H9 (cell line): ENCODE measurements at regions not wholly inside any gene's neighbourhood (a gene's known extent, or its start where the extent isn't known, plus 50 kb on each side); places are given as distances from the start of the nearest gene placed in this dataset.

Experiments used
- DNase-seq: peaks from one replicate; pipeline ENCODE4 v3.0.0-alpha.2; 2017
- H2AFZ ChIP-seq: one replicate; pipeline ENCODE4 v1.6.1; 2013; ENCODE audit warnings: mild to moderate bottlenecking, low read length, control low read depth, moderate library complexity
- H2AK5ac ChIP-seq: 2 replicates; pipeline ENCODE4 v1.6.1; 2013; ENCODE audit warnings: low read length, control low read depth, mixed read lengths; ENCODE audit not compliant: insufficient read length
- H2BK120ac ChIP-seq: one replicate; pipeline ENCODE4 v1.6.1; 2013; ENCODE audit warnings: low read depth, mild to moderate bottlenecking, low read length, control low read depth, inconsistent platforms; ENCODE audit not compliant: poor library complexity, severe bottlenecking
- H2BK12ac ChIP-seq: 2 replicates; pipeline ENCODE4 v1.6.1; 2013; ENCODE audit warnings: low read length, control low read depth, mixed read lengths, low read depth; ENCODE audit not compliant: insufficient read length
- H2BK15ac ChIP-seq: 2 replicates; pipeline ENCODE4 v1.6.1; 2013; ENCODE audit warnings: low read depth, low read length, control low read depth
- H2BK20ac ChIP-seq: one replicate; pipeline ENCODE4 v1.6.1; 2013; ENCODE audit warnings: low read depth, mild to moderate bottlenecking, low read length, control low read depth, inconsistent platforms; ENCODE audit not compliant: poor library complexity, severe bottlenecking
- H2BK5ac ChIP-seq: 2 replicates; pipeline ENCODE4 v1.6.1; 2013; ENCODE audit warnings: low read length, control low read depth, mixed read lengths; ENCODE audit not compliant: insufficient read length
- H3K14ac ChIP-seq: 2 replicates; pipeline ENCODE4 v1.6.1; 2013; ENCODE audit warnings: low read length, control low read depth; ENCODE audit not compliant: insufficient read depth
- H3K18ac ChIP-seq: 2 replicates; pipeline ENCODE4 v1.6.1; 2013; ENCODE audit warnings: low read depth, mild to moderate bottlenecking, mixed read lengths, low read length, control low read depth; ENCODE audit not compliant: insufficient read length
- H3K23ac ChIP-seq: 2 replicates; pipeline ENCODE4 v1.6.1; 2013; ENCODE audit warnings: low read length, control low read depth, mixed read lengths, low read depth; ENCODE audit not compliant: insufficient read length
- H3K23me2 ChIP-seq: 2 replicates; pipeline ENCODE4 v1.6.1; 2013; ENCODE audit warnings: low read depth, mild to moderate bottlenecking, mixed read lengths, low read length, control low read depth; ENCODE audit not compliant: insufficient read length, poor library complexity, severe bottlenecking
- H3K27ac ChIP-seq: 2 replicates; pipeline ENCODE4 v1.5.1; 2013; ENCODE audit warnings: low read length, control low read depth, mixed read lengths, low read depth; ENCODE audit not compliant: insufficient read length
- H3K27me3 ChIP-seq: 2 replicates; pipeline ENCODE4 v1.6.1; 2013; ENCODE audit warnings: low read length, control low read depth, inconsistent platforms; ENCODE audit not compliant: insufficient read depth
- H3K4ac ChIP-seq: 2 replicates; pipeline ENCODE4 v1.6.1; 2013; ENCODE audit warnings: low read depth, mild to moderate bottlenecking, control low read depth, inconsistent platforms, low read length, moderate library complexity
- H3K4me1 ChIP-seq: 2 replicates; pipeline ENCODE4 v1.6.1; 2013; ENCODE audit warnings: low read length, control low read depth, inconsistent platforms; ENCODE audit not compliant: insufficient read depth
- H3K4me2 ChIP-seq: 2 replicates; pipeline ENCODE4 v1.6.1; 2013; ENCODE audit warnings: low read length, control low read depth, mixed read lengths; ENCODE audit not compliant: insufficient read length, insufficient read depth
- H3K56ac ChIP-seq: 2 replicates; pipeline ENCODE4 v1.6.1; 2013; ENCODE audit warnings: low read depth, mild to moderate bottlenecking, mixed read lengths, low read length, control low read depth; ENCODE audit not compliant: insufficient read length
- H3K79me1 ChIP-seq: 2 replicates; pipeline ENCODE4 v1.6.1; 2013; ENCODE audit warnings: low read depth, mild to moderate bottlenecking, moderate library complexity, low read length, control low read depth, inconsistent platforms; ENCODE audit not compliant: insufficient read depth, poor library complexity, severe bottlenecking
- H3K79me2 ChIP-seq: 2 replicates; pipeline ENCODE4 v1.6.1; 2013; ENCODE audit warnings: low read length, control low read depth, inconsistent platforms; ENCODE audit not compliant: insufficient read depth
- H3K9ac ChIP-seq: 2 replicates; pipeline ENCODE4 v1.6.1; 2013; ENCODE audit warnings: low read length, control low read depth, mixed read lengths; ENCODE audit not compliant: insufficient read length; ENCODE audit errors: extremely low read depth
- H3K9me3 ChIP-seq: one replicate; pipeline ENCODE4 v1.6.1; 2013; ENCODE audit warnings: low read depth, low read length, inconsistent platforms; ENCODE audit not compliant: control insufficient read depth
- H3T11ph ChIP-seq: one replicate; pipeline ENCODE4 v1.6.1; 2013; ENCODE audit warnings: mild to moderate bottlenecking, low read length, control low read depth, inconsistent platforms
- H4K20me1 ChIP-seq: one replicate; pipeline ENCODE4 v1.6.1; 2013; ENCODE audit not compliant: control insufficient read depth, insufficient read length, insufficient read depth
- H4K5ac ChIP-seq: 2 replicates; pipeline ENCODE4 v1.6.1; 2013; ENCODE audit warnings: low read depth, mild to moderate bottlenecking, mixed read lengths, low read length, control low read depth; ENCODE audit not compliant: insufficient read length
- H4K8ac ChIP-seq: replicated peaks from 2 replicates; pipeline ENCODE4 v1.6.1; 2013; ENCODE audit warnings: low read length, control low read depth, mixed read lengths, low read depth; ENCODE audit not compliant: insufficient read length
- H4K91ac ChIP-seq: 2 replicates; pipeline ENCODE4 v1.6.1; 2013; ENCODE audit warnings: low read depth, mild to moderate bottlenecking, moderate library complexity, mixed read lengths, low read length, control low read depth; ENCODE audit not compliant: insufficient read length
- H3K27ac Mint-ChIP-seq, 3 experiments: 2 replicates in 2 of 3; 3 replicates in 1 of 3; pipeline ENCODE4 v1.8.0; 2020 to 2021; ENCODE audit warnings: mixed read lengths in 3 of 3, mild to moderate bottlenecking in 1 of 3, moderate library complexity in 1 of 3
- H3K27me3 Mint-ChIP-seq: 2 replicates; pipeline ENCODE4 v1.8.0; 2021; ENCODE audit warnings: low read depth, mild to moderate bottlenecking, moderate library complexity, mixed read lengths
- H3K36me3 Mint-ChIP-seq, 3 experiments: 2 replicates in 2 of 3; 3 replicates in 1 of 3; pipeline ENCODE4 v1.8.0; 2020 to 2021; ENCODE audit warnings: low read depth in 3 of 3, mixed read lengths in 3 of 3; ENCODE audit not compliant: insufficient read depth in 1 of 3
- H3K4me1 Mint-ChIP-seq, 2 experiments: 2 replicates each; pipeline ENCODE4 v1.8.0; 2020; ENCODE audit warnings: mixed read lengths in 2 of 2
- H3K4me3 Mint-ChIP-seq, 2 experiments: 2 replicates in 1 of 2; 3 replicates in 1 of 2; pipeline ENCODE4 v1.8.0; 2020 to 2021; ENCODE audit warnings: mild to moderate bottlenecking in 2 of 2, mixed read lengths in 2 of 2, moderate library complexity in 1 of 2
- H3K9me3 Mint-ChIP-seq, 2 experiments: 2 replicates in 1 of 2; 3 replicates in 1 of 2; pipeline ENCODE4 v1.8.0; 2020; ENCODE audit warnings: mild to moderate bottlenecking in 2 of 2, mixed read lengths in 2 of 2, moderate library complexity in 1 of 2
- WGBS: extraction: QIAGEN DNeasy Blood & Tissue Kit; methylation state at CpG from one replicate; pipeline ENCODE4 v1.1.7; 2013; ENCODE audit warnings: missing lambda C conversion rate, low lambda C conversion rate, mixed read lengths; ENCODE audit not compliant: insufficient read length; ENCODE audit errors: extremely low coverage; 5-methylcytosine and 5-hydroxymethylcytosine counted together
- TF ChIP-seq, protein P1 (sequence below): fragments of 200-600 bp; sonication (generic); conservative IDR thresholded peaks from 3 replicates; pipeline ENCODE4 v1.8.0; 2021; ENCODE audit warnings: antibody characterized with exemption, mild to moderate bottlenecking

DNA sequence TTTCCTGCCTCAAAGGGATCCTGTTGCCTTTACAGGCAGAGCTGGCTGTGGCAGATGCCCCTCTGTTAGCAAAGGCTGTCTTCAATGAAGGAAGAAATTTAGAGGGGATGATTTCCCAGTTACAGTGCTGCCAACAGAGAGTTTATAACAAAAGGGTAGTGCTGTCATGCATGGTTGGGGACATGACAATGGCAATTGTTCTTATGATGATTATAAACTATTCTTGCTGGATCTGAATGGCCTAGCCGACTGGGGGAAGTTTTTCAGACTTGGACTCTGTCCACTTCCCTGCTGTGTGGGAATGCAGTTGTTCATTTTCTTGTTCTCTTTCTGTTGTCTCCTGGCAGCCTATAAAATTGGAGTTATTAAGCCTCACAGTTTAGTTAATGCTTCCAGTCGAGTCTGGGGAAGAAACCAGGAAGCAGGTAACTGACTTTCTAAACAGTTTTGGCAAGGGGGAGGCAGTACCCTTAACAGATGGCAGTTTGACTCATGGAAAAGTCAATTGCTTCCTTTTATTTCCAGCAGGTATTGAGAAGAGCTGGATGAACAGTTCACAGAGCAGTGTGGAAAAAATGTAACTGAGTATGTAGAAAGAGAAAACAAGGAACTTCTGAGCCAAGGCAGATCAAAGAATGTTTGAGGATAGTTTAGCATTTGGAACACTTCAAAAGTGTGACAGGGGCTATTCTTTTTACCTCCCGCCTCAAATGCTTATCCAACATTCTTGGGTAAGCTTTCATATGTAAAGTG lies 582.6 kb downstream of the RAPGEF2 start:
- Histone ChIP-seq H2BK5ac (no peak overlapping the region), H2BK120ac (no peak overlapping the region), H2BK20ac (no peak overlapping the region), H3K9me3 (no peaks in the 10 kb centered on the region), H4K91ac (no peak overlapping the region), H3K56ac (no peak overlapping the region), H3K9ac (no peak overlapping the region), H2BK12ac (no peak overlapping the region), H3K27me3 (no peaks in the 10 kb centered on the region), H3K18ac (no peak overlapping the region), H3K23me2 (no peaks in the 10 kb centered on the region), H3K4ac (no peak overlapping the region), H3K23ac (no peak overlapping the region), H4K20me1 (no peaks in the 10 kb centered on the region), H3K27ac (no peak overlapping the region), H2BK15ac (no peak overlapping the region), H4K8ac (no peak overlapping the region), H3K79me1 (no peaks in the 10 kb centered on the region), H4K5ac (no peak overlapping the region), H3K79me2 (no peaks in the 10 kb centered on the region), H3K4me2 (no peak overlapping the region), H3K4me1 (peaks cover 3% of the 10 kb centered on the region; the same call in 1 of the 2 replicates), H2AK5ac (no peak overlapping the region), H3K14ac (no peak overlapping the region), H2AFZ (no peak overlapping the region), H3T11ph (no peak overlapping the region)
- no peak for DNase-seq
- TF ChIP-seq, protein P1, sequence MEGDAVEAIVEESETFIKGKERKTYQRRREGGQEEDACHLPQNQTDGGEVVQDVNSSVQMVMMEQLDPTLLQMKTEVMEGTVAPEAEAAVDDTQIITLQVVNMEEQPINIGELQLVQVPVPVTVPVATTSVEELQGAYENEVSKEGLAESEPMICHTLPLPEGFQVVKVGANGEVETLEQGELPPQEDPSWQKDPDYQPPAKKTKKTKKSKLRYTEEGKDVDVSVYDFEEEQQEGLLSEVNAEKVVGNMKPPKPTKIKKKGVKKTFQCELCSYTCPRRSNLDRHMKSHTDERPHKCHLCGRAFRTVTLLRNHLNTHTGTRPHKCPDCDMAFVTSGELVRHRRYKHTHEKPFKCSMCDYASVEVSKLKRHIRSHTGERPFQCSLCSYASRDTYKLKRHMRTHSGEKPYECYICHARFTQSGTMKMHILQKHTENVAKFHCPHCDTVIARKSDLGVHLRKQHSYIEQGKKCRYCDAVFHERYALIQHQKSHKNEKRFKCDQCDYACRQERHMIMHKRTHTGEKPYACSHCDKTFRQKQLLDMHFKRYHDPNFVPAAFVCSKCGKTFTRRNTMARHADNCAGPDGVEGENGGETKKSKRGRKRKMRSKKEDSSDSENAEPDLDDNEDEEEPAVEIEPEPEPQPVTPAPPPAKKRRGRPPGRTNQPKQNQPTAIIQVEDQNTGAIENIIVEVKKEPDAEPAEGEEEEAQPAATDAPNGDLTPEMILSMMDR = no peak
- Mint-ChIP-seq H3K4me3 (no peak overlapping the region), H3K27ac (peak overlapping the region in 1 of 3 experiments; percentile 74; a peak in 1 of 7 replicates), H3K27me3 (no peaks in the 10 kb centered on the region), H3K9me3 (peaks cover 0 to 4% of the 10 kb centered on the region in 2 experiments; a peak in 1 of 5 replicates), H3K4me1 (peaks cover 10 to 11% of the 10 kb centered on the region in 2 experiments), H3K36me3 (no peaks in the 10 kb centered on the region)
- no CpG with 5 or more reads among the region's 3 CpGs for WGBS
